Astrocyte of the spinal cord (primary cell): ENCODE measurements at regions not wholly inside any gene's neighbourhood (a gene's known extent, or its start where the extent isn't known, plus 50 kb on each side); places are given as distances from the start of the nearest gene placed in this dataset.
"Not testable (repeated sequence)": the region's sequence is repeated elsewhere in the genome, so short reads cannot be mapped to it uniquely, and the experiment has no call there.

ENCODE experiments used
- DNase-seq: peaks from one replicate; pipeline ENCODE4 v3.0.0; 2011; ENCODE audit warnings: low read depth, low spot score
- H3K4me3 ChIP-seq: 2 replicates; pipeline ENCODE4 v1.5.1; 2011; ENCODE audit warnings: low read depth, mild to moderate bottlenecking, low read length, moderate library complexity
- CTCF ChIP-seq: IDR thresholded peaks from 2 replicates; pipeline ENCODE4 v1.5.1; 2012; ENCODE audit warnings: low read depth, mild to moderate bottlenecking, low read length, inconsistent platforms
- in situ Hi-C: cut with HindIII; loops from 2 replicates; pipeline ENCODE4 v1.10.0; 2017; ENCODE audit warnings: low sequenced_read_pairs

- no peak for TF ChIP-seq CTCF
- in situ Hi-C loops, result no loop called here
- H3K4me3 ChIP-seq, result no peak overlapping the region
- no peak for DNase-seq
These were observed 320.3 kb downstream of the PTPRU start for GRCh38 chr1:29556657-29557056.

GRCh38 chr1:29555043-29555620, 318.8 kb downstream of the PTPRU start:
- in situ Hi-C loops, result no loop called here
- no peak overlapping the region for H3K4me3 ChIP-seq

GRCh38 chr1:29554208-29554778, 318.0 kb downstream of the PTPRU start:
- in situ Hi-C loops, result no loop called here
- no peak overlapping the region for H3K4me3 ChIP-seq
- DNase-seq, result no peak
- no peak for TF ChIP-seq CTCF

More at GRCh38 chr1:29555043-29555620, 318.8 kb downstream of the PTPRU start:
- DNase-seq, result no peak
- TF ChIP-seq CTCF, result no peak

GRCh38 chr1:29551123-29551936, 315.0 kb downstream of the PTPRU start:
- H3K4me3 ChIP-seq, result no peak overlapping the region
- no peak for TF ChIP-seq CTCF
- in situ Hi-C loops, result no loop called here
- DNase-seq, result no peak

GRCh38 chr1:29550119-29550841, 314.0 kb downstream of the PTPRU start:
- in situ Hi-C loops, result no loop called here
- no peak for DNase-seq
- no peak for TF ChIP-seq CTCF
- H3K4me3 ChIP-seq, result no peak overlapping the region

- DNase-seq, in situ Hi-C loops, H3K4me3 ChIP-seq: not testable (repeated sequence)
These were observed 313.4 kb downstream of the PTPRU start for GRCh38 chr1:29549728-29550118.
